ENCODE measurements at regions not wholly inside any gene's neighbourhood (a gene's known extent, or its start where the extent isn't known, plus 50 kb on each side); places are given as distances from the start of the nearest gene placed in this dataset.

DNA sequence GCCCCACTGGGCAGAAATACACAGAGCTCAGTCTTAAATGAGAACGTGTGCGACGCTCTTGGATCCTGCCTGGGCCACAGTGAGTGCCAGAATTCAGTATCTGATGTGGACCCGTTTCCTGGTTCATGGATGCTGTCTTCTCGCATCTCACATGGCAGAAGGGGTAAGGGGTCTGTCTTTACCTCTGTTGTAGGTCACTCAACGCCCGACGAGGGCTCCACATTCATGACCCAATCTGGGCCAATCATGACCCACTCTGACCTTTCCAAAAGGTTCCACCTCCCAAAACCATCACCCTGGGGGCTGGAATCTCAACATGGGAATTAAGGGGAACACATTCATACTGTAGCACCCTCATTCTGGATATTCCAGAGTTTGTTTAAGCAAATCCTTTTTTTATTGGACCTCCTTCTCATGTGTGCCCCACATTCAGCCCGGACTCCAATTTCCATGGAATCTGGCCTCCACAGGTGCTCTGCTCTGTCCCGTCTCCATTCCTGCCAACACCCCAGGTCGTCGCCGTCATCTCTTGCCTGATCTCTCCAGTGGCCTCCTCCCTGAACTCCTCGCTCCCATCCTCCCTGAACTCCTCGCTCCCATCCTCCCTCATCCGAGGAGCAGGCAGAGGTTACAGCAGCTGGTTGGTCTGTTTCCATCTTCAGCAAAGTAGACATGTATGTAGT lies 78.9 kb upstream of the OTOS start:
- Histone ChIP-seq H3K9me3 (no peaks in the 10 kb centered on the region), H3K27ac (no peak overlapping the region), H3K27me3 (replicated peaks; ENCODE audit: insufficient read depth) (no peaks in the 10 kb centered on the region), H3K4me3 (no peak overlapping the region), H3K36me3 (no peaks in the 10 kb centered on the region), H3K4me1 (replicated peaks) (no peaks in the 10 kb centered on the region)
- TF ChIP-seq POLR2A (IDR thresholded peaks at IDR 0.05), result no peak
- DNase-seq (ENCODE audit: low spot score), result no peak
- WGBS, result 79% methylated on average over 16 of the region's 16 CpGs
- intact Hi-C loops (cut with DNase I), result no loop called here

DNA sequence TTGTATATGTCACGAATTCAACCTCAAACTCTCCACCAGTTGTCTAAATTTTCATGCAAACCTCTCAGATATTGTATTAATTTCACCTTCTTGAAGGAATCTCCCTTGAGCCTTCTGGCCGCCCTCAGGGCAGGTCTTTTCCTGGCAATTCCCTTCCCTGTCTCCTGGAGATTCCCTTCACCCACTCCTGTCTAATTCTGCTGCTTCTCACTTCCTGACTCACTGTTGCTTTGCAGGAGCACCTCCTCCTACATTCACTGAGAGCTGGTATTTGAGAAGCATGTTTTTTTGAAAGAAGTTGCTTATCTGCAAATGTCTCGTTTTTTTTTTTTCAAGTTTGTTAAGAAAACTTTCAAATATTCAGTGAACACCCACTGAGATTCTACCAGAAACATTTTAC lies 79.9 kb upstream of the OTOS start:
- intact Hi-C loops (cut with DNase I), result no loop called here
- H3K27me3 ChIP-seq (replicated peaks; ENCODE audit: insufficient read depth), result no peaks in the 10 kb centered on the region
- no peaks in the 10 kb centered on the region for H3K9me3 ChIP-seq
- H3K27ac ChIP-seq, result no peak overlapping the region
- no peak overlapping the region for H3K4me3 ChIP-seq
- WGBS, result 41% methylated on average over 3 of the region's 3 CpGs
- DNase-seq (ENCODE audit: low spot score), result no peak
- TF ChIP-seq POLR2AphosphoS5 (IDR thresholded peaks at IDR 0.05), result no peak
- TF ChIP-seq, protein P1, sequence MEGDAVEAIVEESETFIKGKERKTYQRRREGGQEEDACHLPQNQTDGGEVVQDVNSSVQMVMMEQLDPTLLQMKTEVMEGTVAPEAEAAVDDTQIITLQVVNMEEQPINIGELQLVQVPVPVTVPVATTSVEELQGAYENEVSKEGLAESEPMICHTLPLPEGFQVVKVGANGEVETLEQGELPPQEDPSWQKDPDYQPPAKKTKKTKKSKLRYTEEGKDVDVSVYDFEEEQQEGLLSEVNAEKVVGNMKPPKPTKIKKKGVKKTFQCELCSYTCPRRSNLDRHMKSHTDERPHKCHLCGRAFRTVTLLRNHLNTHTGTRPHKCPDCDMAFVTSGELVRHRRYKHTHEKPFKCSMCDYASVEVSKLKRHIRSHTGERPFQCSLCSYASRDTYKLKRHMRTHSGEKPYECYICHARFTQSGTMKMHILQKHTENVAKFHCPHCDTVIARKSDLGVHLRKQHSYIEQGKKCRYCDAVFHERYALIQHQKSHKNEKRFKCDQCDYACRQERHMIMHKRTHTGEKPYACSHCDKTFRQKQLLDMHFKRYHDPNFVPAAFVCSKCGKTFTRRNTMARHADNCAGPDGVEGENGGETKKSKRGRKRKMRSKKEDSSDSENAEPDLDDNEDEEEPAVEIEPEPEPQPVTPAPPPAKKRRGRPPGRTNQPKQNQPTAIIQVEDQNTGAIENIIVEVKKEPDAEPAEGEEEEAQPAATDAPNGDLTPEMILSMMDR (IDR thresholded peaks at IDR 0.05), result no peak
- TF ChIP-seq POLR2A (IDR thresholded peaks at IDR 0.05), result no peak
- H3K4me1 ChIP-seq (replicated peaks), result no peaks in the 10 kb centered on the region
- no peaks in the 10 kb centered on the region for H3K36me3 ChIP-seq

DNA sequence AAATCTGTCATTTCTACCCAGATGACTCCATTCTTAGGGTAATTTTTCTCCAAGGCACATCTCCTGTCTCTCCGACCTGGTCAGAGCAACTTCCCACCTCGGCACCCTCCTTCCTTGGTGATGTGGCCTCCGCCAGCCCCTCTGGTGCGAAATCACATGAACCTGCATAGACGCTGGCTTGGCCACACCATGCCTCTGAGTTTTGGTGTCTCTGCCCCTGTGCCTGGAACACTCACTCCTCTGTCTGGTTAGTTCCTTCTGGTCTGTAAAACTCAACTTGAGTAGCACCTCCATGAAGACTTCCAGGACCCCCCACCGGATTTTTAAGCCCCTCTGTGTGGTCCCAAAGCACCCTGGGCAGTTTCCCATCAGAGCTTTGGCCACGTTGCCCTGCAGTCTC lies 83.2 kb upstream of the OTOS start:
- WGBS, result 83% methylated on average over 7 of the region's 7 CpGs
- H3K27me3 ChIP-seq (replicated peaks; ENCODE audit: insufficient read depth), result no peaks in the 10 kb centered on the region

DNA sequence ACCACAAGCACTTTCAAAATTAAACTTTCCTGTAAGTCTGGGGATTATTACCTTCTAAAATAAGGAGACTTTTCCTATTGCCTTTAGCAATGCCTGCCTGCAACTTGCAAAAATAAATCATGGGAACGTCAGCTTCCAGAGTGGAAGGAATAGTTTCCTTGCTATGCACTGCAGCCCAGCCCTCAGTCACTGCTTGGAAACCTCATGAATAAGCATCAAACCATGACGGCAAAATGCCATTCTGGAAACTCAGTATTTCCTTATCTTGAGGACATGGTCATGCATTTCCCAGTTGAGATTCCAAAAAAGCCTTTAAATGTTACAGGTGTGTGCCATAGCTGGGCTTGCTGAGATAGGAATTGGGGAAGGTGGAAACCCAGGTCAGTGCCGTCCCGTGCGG lies 84.2 kb upstream of the OTOS start:
- TF ChIP-seq, protein P1 (IDR thresholded peaks at IDR 0.05), result no peak
- TF ChIP-seq POLR2A (IDR thresholded peaks at IDR 0.05) (no peak), POLR2AphosphoS5 (IDR thresholded peaks at IDR 0.05) (no peak)
- Histone ChIP-seq H3K4me3 (no peak overlapping the region), H3K9me3 (no peaks in the 10 kb centered on the region), H3K27me3 (replicated peaks; ENCODE audit: insufficient read depth) (no peaks in the 10 kb centered on the region), H3K4me1 (replicated peaks) (no peaks in the 10 kb centered on the region), H3K27ac (no peak overlapping the region), H3K36me3 (no peaks in the 10 kb centered on the region)
- no peak for DNase-seq (ENCODE audit: low spot score)
- WGBS, result 71% methylated on average over 5 of the region's 5 CpGs
- intact Hi-C loops (cut with DNase I), result no loop called here

More for the DNA sequence above, 83.2 kb upstream of the OTOS start:
- Histone ChIP-seq H3K9me3 (no peaks in the 10 kb centered on the region), H3K4me1 (replicated peaks) (no peaks in the 10 kb centered on the region), H3K4me3 (no peak overlapping the region), H3K36me3 (no peaks in the 10 kb centered on the region), H3K27ac (no peak overlapping the region)
- DNase-seq (ENCODE audit: low spot score), result no peak
- TF ChIP-seq POLR2AphosphoS5 (IDR thresholded peaks at IDR 0.05) (no peak), POLR2A (IDR thresholded peaks at IDR 0.05) (no peak)
- TF ChIP-seq, protein P1 (IDR thresholded peaks at IDR 0.05), result no peak
- intact Hi-C loops (cut with DNase I), result no loop called here

DNA sequence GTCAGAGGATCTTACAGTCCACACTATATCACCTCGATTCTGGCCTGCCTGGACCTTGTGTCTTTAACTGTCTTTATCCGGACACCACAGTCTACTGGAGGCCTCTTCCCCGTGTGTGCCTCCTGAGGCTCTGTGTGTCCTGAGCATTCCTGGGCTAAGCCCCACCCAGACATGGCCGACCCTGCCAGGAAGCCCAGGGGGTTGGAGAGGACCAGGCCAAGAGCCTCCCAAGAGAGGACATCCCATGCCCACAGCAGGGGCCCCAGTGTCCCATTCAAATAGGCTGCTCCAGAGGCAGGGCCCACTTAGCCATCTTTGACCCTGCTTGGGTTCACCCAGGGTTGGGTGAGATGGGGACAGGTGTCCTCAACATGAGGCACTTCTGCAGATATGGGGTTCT lies 84.7 kb upstream of the OTOS start:
- WGBS, result 68% methylated on average over 4 of the region's 4 CpGs
- Histone ChIP-seq H3K27ac (no peak overlapping the region), H3K4me1 (replicated peaks) (no peaks in the 10 kb centered on the region), H3K9me3 (no peaks in the 10 kb centered on the region), H3K36me3 (no peaks in the 10 kb centered on the region), H3K27me3 (replicated peaks; ENCODE audit: insufficient read depth) (no peaks in the 10 kb centered on the region), H3K4me3 (no peak overlapping the region)
- DNase-seq (ENCODE audit: low spot score), result no peak
- intact Hi-C loops (cut with DNase I), result no loop called here
- TF ChIP-seq POLR2AphosphoS5 (IDR thresholded peaks at IDR 0.05) (no peak), POLR2A (IDR thresholded peaks at IDR 0.05) (no peak)
- TF ChIP-seq, protein P1 (IDR thresholded peaks at IDR 0.05), result no peak
